Neural cell (in vitro differentiated cells): ENCODE measurements at regions not wholly inside any gene's neighbourhood (a gene's known extent, or its start where the extent isn't known, plus 50 kb on each side); places are given as distances from the start of the nearest gene placed in this dataset.

Experiments
- H2AFZ ChIP-seq: fragments of 200-600, 300-800 bp; sonication (generic), shearing (Covaris generic); 2 replicates; pipeline ENCODE4 v1.6.0; 2014; ENCODE audit warnings: low read depth, mild to moderate bottlenecking, antibody characterized with exemption, low read length, moderate library complexity
- H3F3A ChIP-seq: fragments of 200-600 bp; shearing (Covaris generic); 2 replicates; pipeline ENCODE4 v1.6.1; 2016; ENCODE audit warnings: mild to moderate bottlenecking, moderate library complexity, mixed read lengths, antibody characterized with exemption, low read length; ENCODE audit not compliant: insufficient read depth, poor library complexity, severe bottlenecking
- H3K27ac ChIP-seq: fragments of 200-600, 300-800 bp; sonication (generic), shearing (Covaris generic); 2 replicates; pipeline ENCODE4 v1.5.1; 2014; ENCODE audit warnings: mild to moderate bottlenecking, low read length, moderate library complexity
- H3K27me3 ChIP-seq: fragments of 300-800, 200-600 bp; sonication (generic), shearing (Covaris generic); 2 replicates; pipeline ENCODE4 v1.6.0; 2014; ENCODE audit warnings: mild to moderate bottlenecking, low read depth, low read length, moderate library complexity; ENCODE audit not compliant: insufficient read depth
- H3K36me3 ChIP-seq: fragments of 300-800, 200-600 bp; sonication (generic), shearing (Covaris generic); 2 replicates; pipeline ENCODE4 v1.5.1; 2014; ENCODE audit warnings: mild to moderate bottlenecking, antibody characterized with exemption, low read length, moderate library complexity; ENCODE audit not compliant: insufficient read depth
- H3K4me2 ChIP-seq: fragments of 300-800, 200-600 bp; sonication (generic), shearing (Covaris generic); 2 replicates; pipeline ENCODE4 v1.6.0; 2014; ENCODE audit warnings: mild to moderate bottlenecking, low read length
- H3K4me3 ChIP-seq: fragments of 300-800, 200-600 bp; sonication (generic), shearing (Covaris generic); 2 replicates; pipeline ENCODE4 v1.5.1; 2014; ENCODE audit warnings: mild to moderate bottlenecking, low read length, moderate library complexity
- H3K79me2 ChIP-seq: fragments of 200-600 bp; shearing (Covaris generic); replicated peaks from 2 replicates; pipeline ENCODE4 v1.6.0; 2014; ENCODE audit warnings: mild to moderate bottlenecking, low read length, moderate library complexity; ENCODE audit not compliant: insufficient read depth
- H3K9ac ChIP-seq: fragments of 300-800, 200-600 bp; sonication (generic), shearing (Covaris generic); 2 replicates; pipeline ENCODE4 v1.6.1; 2016; ENCODE audit warnings: mild to moderate bottlenecking, low read length, mixed read lengths
- H3K9me2 ChIP-seq: fragments of 200-600 bp; shearing (Covaris generic); 2 replicates; pipeline ENCODE4 v1.6.1; 2016; ENCODE audit warnings: mild to moderate bottlenecking, low read length, mixed read lengths; ENCODE audit not compliant: insufficient read depth
- H3K9me3 ChIP-seq: fragments of 200-600, 300-800 bp; sonication (generic), shearing (Covaris generic); 2 replicates; pipeline ENCODE4 v1.6.1; 2016; ENCODE audit warnings: mild to moderate bottlenecking, mixed run types, low read length, moderate library complexity, mixed read lengths
- H4K20me1 ChIP-seq: fragments of 200-600 bp; shearing (Covaris generic); 2 replicates; pipeline ENCODE4 v1.6.1; 2016; ENCODE audit warnings: mild to moderate bottlenecking, mixed run types; ENCODE audit not compliant: insufficient read depth
- EP300 ChIP-seq: fragments of 450-650 bp; conservative IDR thresholded peaks from 2 replicates; pipeline ENCODE4 v1.6.1; 2014; ENCODE audit warnings: antibody characterized with exemption, mild to moderate bottlenecking, moderate library complexity; ENCODE audit not compliant: poor library complexity, severe bottlenecking
- EZH2 ChIP-seq: fragments of 200-600, 300-800 bp; shearing (Covaris generic), sonication (generic); IDR thresholded peaks from 2 replicates; pipeline ENCODE4 v1.6.1; 2014; ENCODE audit warnings: antibody characterized with exemption, low read length, borderline replicate concordance, mild to moderate bottlenecking; ENCODE audit not compliant: insufficient read depth, poor library complexity, severe bottlenecking
- MXI1 ChIP-seq: fragments of 450-650 bp; conservative IDR thresholded peaks from 2 replicates; pipeline ENCODE4 v1.6.1; 2014; ENCODE audit warnings: antibody characterized with exemption, mild to moderate bottlenecking; ENCODE audit not compliant: poor library complexity, severe bottlenecking
- POLR2AphosphoS5 ChIP-seq: IDR thresholded peaks from 2 replicates; pipeline ENCODE4 v1.6.1; 2012
- RAD21 ChIP-seq: fragments of 450-650 bp; conservative IDR thresholded peaks from 2 replicates; pipeline ENCODE4 v1.6.1; 2014; ENCODE audit warnings: antibody characterized with exemption, mild to moderate bottlenecking, moderate library complexity
- SMC3 ChIP-seq: fragments of 450-650 bp; conservative IDR thresholded peaks from 2 replicates; pipeline ENCODE4 v1.6.1; 2014; ENCODE audit warnings: antibody characterized with exemption, mild to moderate bottlenecking, moderate library complexity; ENCODE audit not compliant: poor library complexity
- TAF1 ChIP-seq: IDR thresholded peaks from 2 replicates; pipeline ENCODE4 v1.6.1; 2012; ENCODE audit warnings: low read depth
- TF ChIP-seq, protein P1 (sequence below): IDR thresholded peaks from 2 replicates; pipeline ENCODE4 v1.6.1; 2012; ENCODE audit warnings: borderline replicate concordance
- TF ChIP-seq, protein P2 (sequence below): fragments of 450-650 bp; IDR thresholded peaks from 2 replicates; pipeline ENCODE4 v1.5.1; 2014; ENCODE audit warnings: antibody characterized with exemption, mild to moderate bottlenecking, moderate library complexity; ENCODE audit not compliant: poor library complexity, severe bottlenecking

DNA sequence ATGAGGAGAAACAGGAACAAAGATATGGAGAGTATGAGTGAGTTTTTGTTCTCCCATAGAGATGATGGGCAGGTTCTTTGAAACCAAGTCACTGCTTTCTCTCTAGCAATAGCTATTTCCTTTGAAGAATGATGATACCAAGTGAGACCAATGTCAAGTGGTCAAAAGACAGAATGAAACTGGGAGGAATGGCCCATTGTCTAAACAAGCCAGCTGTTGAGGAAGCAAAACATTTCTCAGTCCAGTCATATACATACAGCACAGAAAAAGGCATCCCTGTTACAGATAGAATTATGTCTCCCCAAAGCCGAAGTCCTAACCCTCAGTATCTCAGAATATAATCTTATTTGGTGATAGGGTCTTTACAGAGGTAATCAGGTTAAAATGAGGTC, 66.1 kb upstream of the EPC2 start:
- no peaks in the 10 kb centered on the region for H4K20me1 ChIP-seq
- no peaks in the 10 kb centered on the region for H3K79me2 ChIP-seq
- no peak overlapping the region for H3K4me3 ChIP-seq
- no peaks in the 10 kb centered on the region for H3K9me2 ChIP-seq
- no peaks in the 10 kb centered on the region for H3F3A ChIP-seq
- H3K36me3 ChIP-seq: no peaks in the 10 kb centered on the region
- no peak for TF ChIP-seq SMC3
- TF ChIP-seq, protein P1, sequence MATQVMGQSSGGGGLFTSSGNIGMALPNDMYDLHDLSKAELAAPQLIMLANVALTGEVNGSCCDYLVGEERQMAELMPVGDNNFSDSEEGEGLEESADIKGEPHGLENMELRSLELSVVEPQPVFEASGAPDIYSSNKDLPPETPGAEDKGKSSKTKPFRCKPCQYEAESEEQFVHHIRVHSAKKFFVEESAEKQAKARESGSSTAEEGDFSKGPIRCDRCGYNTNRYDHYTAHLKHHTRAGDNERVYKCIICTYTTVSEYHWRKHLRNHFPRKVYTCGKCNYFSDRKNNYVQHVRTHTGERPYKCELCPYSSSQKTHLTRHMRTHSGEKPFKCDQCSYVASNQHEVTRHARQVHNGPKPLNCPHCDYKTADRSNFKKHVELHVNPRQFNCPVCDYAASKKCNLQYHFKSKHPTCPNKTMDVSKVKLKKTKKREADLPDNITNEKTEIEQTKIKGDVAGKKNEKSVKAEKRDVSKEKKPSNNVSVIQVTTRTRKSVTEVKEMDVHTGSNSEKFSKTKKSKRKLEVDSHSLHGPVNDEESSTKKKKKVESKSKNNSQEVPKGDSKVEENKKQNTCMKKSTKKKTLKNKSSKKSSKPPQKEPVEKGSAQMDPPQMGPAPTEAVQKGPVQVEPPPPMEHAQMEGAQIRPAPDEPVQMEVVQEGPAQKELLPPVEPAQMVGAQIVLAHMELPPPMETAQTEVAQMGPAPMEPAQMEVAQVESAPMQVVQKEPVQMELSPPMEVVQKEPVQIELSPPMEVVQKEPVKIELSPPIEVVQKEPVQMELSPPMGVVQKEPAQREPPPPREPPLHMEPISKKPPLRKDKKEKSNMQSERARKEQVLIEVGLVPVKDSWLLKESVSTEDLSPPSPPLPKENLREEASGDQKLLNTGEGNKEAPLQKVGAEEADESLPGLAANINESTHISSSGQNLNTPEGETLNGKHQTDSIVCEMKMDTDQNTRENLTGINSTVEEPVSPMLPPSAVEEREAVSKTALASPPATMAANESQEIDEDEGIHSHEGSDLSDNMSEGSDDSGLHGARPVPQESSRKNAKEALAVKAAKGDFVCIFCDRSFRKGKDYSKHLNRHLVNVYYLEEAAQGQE: no peak
- TF ChIP-seq RAD21: no peak
- TF ChIP-seq POLR2AphosphoS5: no peak
- no peak for TF ChIP-seq MXI1
- TF ChIP-seq EZH2: no peak
- TF ChIP-seq TAF1: no peak
- no peak for TF ChIP-seq EP300
- TF ChIP-seq, protein P2, sequence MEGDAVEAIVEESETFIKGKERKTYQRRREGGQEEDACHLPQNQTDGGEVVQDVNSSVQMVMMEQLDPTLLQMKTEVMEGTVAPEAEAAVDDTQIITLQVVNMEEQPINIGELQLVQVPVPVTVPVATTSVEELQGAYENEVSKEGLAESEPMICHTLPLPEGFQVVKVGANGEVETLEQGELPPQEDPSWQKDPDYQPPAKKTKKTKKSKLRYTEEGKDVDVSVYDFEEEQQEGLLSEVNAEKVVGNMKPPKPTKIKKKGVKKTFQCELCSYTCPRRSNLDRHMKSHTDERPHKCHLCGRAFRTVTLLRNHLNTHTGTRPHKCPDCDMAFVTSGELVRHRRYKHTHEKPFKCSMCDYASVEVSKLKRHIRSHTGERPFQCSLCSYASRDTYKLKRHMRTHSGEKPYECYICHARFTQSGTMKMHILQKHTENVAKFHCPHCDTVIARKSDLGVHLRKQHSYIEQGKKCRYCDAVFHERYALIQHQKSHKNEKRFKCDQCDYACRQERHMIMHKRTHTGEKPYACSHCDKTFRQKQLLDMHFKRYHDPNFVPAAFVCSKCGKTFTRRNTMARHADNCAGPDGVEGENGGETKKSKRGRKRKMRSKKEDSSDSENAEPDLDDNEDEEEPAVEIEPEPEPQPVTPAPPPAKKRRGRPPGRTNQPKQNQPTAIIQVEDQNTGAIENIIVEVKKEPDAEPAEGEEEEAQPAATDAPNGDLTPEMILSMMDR: no peak
- H3K9ac ChIP-seq: no peak overlapping the region
- H3K4me2 ChIP-seq: no peak overlapping the region
- H3K9me3 ChIP-seq: no peaks in the 10 kb centered on the region
- H3K27ac ChIP-seq: no peak overlapping the region
- no peaks in the 10 kb centered on the region for H3K27me3 ChIP-seq
- H2AFZ ChIP-seq: no peak overlapping the region

DNA sequence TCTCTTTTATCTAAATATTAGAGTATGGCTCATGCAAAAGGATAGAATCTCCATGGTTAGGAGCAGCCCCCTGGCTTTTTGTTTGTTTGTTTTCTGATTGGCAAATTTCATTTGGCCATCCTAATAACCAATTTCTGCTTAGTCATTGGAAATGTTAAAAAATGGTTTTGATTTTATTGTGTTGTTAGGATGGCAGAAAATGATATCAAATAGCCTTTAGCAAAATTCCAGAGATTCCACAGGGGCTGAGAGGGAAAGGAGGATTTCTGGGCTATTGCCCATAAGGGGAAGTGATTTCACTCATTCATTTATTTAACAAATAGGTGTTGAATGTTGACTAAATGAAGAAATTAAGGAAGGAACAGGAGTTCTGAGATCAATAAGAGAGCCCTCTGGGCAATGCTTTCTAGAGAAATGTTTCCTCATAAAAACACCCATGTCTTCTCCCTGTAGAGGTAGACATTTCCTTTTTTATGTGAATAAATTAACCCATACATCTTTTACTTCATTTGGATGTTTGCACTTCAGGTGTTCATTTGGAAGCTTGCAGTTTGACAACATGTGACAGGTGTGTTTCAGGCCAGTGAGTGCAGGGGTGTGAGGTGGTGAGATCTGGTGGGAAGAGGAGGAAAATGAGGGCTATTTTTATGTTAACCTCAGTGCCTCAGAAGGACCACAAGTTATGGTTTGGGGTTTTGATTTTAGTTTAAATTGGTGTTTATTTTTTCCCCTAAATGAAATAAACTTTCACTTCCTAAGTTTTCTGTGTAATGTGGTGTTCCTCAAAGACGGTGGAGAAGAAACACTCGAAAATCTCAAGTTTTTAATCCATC, 61.7 kb upstream of the EPC2 start:
- H3K27ac ChIP-seq: no peak overlapping the region

More for the DNA sequence above, 61.7 kb upstream of the EPC2 start:
- H3K27me3 ChIP-seq: no peaks in the 10 kb centered on the region
- no peak overlapping the region for H3K4me2 ChIP-seq
- no peaks in the 10 kb centered on the region for H3K79me2 ChIP-seq
- no peaks in the 10 kb centered on the region for H3K9me2 ChIP-seq
- no peaks in the 10 kb centered on the region for H3K36me3 ChIP-seq
- no peak overlapping the region for H2AFZ ChIP-seq
- no peak overlapping the region for H3K4me3 ChIP-seq
- H3K9me3 ChIP-seq: no peaks in the 10 kb centered on the region
- H3F3A ChIP-seq: no peaks in the 10 kb centered on the region
- H3K9ac ChIP-seq: no peak overlapping the region
- H4K20me1 ChIP-seq: no peaks in the 10 kb centered on the region
- no peak for TF ChIP-seq EP300
